ENCODE measurements at regions not wholly inside any gene's neighbourhood (a gene's known extent, or its start where the extent isn't known, plus 50 kb on each side); places are given as distances from the start of the nearest gene placed in this dataset.

GRCh38 chr13:50699874-50700663 lies 143.4 kb downstream of the DLEU7 start:
- no peak for DNase-seq

GRCh38 chr13:50700664-50701305 lies 142.7 kb downstream of the DLEU7 start:
- DNase-seq = no peak

- no peak for DNase-seq
These were observed 142.0 kb downstream of the DLEU7 start for GRCh38 chr13:50701469-50701868.

DNA sequence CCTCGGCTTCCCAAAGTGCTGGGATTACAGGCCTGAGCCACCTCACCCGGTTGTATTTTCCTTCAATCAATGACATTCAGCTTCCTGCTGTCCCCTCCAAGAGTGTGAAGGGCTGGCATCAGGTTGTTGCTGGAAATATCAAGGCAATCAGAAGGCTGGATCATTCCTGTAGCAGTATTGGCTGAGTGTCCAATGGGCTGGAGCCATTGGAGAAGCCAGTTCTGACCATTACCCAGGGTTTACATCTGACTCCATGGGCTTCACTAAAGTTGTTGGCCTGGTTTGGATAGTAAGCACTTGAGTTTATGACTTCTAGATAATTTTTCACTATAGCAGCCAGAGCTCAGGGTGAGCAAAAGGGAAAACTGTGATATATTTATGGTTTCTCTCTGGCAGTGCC lies 137.0 kb downstream of the DLEU7 start:
- no peak for DNase-seq

DNA sequence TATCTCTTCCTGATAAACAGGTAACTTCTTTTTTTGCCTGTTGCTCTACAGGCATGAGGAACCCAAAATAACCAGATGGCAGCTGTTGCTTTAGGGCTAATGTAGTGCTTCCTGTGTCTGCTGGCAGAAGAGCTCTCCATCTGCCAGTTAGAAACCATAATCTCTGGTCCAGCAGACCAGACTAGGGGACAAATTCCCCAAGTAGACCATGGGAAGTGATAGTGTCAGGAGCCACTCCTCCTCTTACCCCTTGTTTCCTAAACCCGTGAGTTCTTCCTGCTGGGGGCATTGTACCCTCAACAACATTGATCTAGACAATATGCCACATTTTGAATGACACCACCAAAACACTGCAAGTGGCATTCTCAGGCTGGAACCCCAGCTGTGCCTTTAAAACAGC lies 135.9 kb downstream of the DLEU7 start:
- no peak for DNase-seq

DNA sequence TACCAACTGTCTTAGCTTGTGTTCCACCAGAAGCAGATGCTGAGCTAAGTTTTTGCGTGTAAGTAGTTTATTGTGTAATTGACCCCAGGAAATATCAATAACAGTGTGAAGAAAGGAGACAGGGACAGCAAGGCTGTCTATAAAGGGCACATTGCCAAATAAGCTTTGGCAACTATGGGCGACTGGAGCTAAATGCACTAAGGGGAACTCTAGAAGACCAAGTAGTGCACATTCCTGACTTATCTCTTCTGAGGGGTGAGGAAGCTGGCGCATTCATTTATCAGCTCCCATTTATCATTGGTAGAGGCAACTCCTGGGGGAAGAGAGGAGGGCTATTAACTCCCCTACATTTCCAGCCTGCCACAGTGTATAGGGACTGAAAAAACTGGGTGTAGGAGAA lies 135.0 kb downstream of the DLEU7 start:
- DNase-seq = no peak

DNA sequence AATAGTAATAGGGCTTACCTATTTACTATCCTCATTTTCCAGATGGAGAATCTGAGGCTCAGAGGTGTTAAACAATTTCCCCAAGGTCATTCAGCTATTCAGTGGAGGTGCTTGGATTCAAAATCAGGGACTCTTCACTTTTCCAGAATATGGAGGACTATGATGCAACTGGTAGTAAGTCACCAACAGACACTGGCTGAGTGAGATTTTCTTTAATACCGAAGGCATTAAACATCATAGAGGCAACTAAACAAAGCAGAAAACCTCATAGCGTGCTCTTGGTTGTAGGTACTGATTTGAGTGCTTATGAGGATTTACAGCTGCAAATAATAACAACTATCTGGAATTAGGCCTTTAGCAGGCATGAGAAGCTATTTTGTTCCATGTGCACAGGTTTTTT lies 134.4 kb downstream of the DLEU7 start:
- no peak for DNase-seq

- DNase-seq = no peak
These were observed 132.2 kb downstream of the DLEU7 start for GRCh38 chr13:50711131-50711815.

DNA sequence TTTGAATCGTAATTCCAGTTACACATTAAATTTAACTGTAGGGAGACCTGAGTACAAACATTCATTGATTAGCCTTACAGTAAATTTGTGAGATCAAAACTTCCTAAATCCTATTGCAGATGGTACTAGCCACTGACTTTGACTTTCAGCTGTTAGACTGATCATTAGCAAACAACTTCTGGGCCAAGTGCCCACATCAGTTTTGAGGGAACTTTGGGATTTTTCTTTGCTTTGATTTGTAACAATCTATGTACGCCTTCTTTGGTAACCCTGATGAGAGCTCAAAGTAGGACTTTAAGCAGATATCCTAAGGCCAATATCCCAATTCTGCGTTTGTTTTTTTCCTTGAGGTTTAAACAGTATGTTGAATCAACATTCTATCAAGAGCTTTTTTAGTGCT lies 131.5 kb downstream of the DLEU7 start:
- DNase-seq = no peak

- DNase-seq = no peak
These were observed 131.0 kb downstream of the DLEU7 start for GRCh38 chr13:50712456-50712855.

DNA sequence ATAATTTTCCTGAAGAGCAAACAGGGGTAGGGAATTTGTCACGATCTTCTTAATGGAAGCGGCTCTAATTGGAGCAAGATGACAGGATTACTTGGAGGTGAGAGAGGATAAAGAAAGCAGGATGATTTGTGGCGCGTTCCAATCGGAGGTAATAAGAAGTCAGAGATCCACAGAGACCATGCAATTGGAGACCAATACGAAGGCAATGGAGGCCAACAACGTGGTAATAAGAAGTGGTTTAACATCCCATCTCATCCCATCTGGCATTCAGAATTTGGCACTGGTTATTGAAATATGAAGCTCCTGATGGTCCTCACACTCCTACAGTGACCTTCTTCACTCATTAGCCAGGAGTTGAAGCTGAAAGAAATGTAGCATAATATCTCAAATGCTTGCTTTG lies 130.6 kb downstream of the DLEU7 start:
- DNase-seq = no peak

- peak; percentile 76 for DNase-seq
These were observed 129.8 kb downstream of the DLEU7 start for GRCh38 chr13:50713523-50714248.

- DNase-seq = no peak
These were observed 128.6 kb downstream of the DLEU7 start for GRCh38 chr13:50714891-50715290.

GRCh38 chr13:50715402-50716146 lies 127.9 kb downstream of the DLEU7 start:
- DNase-seq = no peak

DNA sequence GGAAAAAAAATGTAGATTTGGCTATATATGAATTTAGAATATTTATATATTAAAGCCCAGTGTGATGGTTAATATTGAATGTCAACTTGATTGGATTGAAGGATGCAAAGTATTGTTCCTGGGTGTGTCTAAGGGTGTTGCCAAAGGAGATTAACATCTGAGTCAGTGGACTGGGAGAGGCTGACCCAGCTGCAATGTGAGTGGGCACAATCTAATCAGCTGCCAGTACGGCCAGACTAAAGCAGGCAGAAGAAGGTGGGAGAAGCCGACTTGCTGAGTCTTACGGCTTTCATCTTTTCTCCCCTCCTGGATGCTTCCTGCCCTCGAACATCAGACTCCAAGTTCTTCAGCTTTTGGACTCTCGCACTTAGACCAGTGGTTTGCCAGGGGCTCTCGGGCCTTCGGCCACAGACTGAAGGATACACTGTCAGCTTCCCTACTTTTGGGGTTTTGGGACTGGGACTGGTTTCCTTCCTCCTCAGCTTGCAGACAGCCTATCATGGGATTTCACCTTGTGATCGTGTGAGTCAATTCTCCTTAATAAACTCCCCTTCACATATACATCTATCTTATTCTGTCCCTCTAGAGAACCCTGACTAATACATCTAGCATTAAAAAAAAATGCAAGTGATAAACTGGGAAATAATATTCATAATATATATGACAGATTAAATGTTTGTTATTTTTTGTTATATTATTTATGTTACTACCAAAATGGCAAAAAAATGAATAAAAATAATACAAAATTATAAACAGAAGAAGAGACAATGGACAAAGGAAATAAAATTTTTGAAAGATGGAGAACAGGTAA lies 122.4 kb downstream of the DLEU7 start:
- no peak for DNase-seq

DNA sequence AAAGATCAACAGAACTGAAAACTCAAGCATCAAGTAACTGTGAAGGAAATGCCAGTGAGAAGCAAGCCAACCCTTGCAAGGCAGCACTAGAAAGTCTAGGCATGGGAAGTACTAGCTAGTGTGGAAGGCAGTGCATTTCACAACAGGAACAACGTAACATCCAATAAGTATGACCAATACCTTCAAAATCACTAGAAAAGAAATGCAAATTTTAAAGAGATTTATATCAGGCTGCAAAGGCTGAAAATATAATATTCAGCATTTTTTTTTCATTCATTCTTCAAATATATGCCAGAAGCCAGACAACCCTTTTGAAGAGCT lies 121.9 kb downstream of the DLEU7 start:
- no peak for DNase-seq

- no peak for DNase-seq
These were observed 120.9 kb downstream of the DLEU7 start for GRCh38 chr13:50722440-50723125.

- no peak for DNase-seq
These were observed 119.1 kb downstream of the DLEU7 start for GRCh38 chr13:50724438-50724837.

DNA sequence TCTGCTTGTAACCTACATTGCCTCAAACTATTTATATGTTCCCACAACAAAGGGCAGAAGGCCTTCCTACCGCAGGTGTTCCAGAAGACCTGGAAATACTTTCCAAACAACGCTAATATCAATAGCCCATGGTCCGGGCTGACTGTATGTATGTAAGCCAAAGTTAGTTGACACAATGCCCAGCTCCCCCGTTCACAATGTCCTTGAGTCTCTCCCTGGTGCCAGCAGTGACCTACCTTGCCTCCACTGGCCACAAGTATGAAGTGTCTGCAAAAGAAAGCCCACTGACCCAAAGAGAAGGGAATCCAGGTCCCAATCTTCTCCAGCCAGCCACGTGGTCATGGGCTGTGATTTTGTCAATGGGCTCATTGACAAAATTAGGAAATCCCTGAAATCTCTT lies 118.6 kb downstream of the DLEU7 start:
- no peak for DNase-seq

DNA sequence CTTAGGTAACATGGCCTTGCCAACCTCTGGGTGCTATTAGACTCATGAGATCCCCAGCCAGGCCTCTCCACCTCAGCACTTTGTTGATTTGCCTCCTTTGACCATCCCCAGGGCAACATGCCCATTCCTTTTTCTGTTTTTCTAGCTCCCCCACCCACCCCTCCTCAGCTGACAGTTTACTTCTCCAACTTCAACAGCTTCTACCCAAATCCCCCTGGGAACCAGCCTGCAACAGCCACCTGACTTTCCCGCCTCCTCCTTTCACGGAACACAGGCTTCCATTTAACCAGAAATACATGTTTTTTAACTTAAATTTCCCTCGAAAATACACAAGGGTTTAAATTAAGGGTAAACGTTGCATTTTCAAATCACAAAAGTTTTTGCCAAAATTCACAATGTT lies 117.3 kb downstream of the DLEU7 start:
- no peak for DNase-seq

DNA sequence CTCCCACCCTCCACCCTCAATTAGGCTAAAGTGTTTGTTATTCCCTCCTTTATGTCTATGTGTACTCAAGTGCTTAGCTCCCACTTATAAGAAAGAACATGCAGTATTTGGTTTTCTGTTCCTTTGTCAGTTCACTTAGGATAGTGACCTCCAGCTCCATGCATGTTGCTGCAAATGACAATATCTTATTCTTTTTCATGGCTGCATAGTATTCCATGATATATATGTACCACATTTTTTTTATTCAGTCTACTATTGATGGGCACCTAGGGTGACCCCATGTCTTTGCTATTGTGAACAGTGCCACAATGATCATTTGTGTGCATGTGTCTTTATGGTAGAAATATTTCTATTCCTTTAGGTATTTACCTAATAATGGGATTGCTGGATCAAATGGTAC lies 114.3 kb downstream of the DLEU7 start:
- DNase-seq = no peak

Data from EL (cell line).